ENCODE measurements at regions not wholly inside any gene's neighbourhood (a gene's known extent, or its start where the extent isn't known, plus 50 kb on each side); places are given as distances from the start of the nearest gene placed in this dataset.

DNA sequence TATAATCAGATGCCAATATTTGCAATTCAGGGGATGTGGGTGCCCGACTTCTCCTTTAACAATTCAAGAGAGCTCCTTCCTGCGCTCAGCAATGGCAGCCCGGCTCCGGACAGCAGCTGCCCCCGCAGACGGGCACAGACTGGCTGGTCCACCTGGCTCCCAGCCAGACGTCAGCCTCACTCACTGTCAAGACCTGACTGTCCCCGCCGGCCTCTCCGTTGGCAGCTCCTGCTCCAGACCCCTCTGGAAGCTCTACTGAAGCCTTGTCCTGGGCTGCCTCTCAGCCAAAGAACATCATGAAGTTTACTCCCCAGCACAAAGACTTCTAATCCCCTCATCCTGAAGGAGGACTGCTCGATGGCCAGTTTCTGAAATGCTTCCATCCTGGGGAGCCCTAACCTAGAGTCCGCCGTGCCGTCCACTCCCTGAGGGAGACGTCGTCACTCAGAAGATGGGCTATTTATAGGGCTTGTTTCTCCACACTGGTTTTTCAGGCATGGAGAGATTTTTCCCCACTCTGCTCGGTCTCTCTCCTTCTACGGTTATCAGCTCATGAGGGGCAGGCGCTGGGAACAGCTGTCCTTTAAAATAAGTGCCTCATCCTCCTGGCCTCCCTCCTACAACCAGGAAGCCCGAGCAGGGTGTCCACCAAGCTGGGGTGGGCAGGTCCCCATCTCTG is 126.2 kb downstream of the RFLNA start:
- no peak for TF ChIP-seq EZH2 (optimal IDR thresholded peaks at IDR 0.05; ENCODE audit: low read depth, low read length)
- TF ChIP-seq, protein P1, sequence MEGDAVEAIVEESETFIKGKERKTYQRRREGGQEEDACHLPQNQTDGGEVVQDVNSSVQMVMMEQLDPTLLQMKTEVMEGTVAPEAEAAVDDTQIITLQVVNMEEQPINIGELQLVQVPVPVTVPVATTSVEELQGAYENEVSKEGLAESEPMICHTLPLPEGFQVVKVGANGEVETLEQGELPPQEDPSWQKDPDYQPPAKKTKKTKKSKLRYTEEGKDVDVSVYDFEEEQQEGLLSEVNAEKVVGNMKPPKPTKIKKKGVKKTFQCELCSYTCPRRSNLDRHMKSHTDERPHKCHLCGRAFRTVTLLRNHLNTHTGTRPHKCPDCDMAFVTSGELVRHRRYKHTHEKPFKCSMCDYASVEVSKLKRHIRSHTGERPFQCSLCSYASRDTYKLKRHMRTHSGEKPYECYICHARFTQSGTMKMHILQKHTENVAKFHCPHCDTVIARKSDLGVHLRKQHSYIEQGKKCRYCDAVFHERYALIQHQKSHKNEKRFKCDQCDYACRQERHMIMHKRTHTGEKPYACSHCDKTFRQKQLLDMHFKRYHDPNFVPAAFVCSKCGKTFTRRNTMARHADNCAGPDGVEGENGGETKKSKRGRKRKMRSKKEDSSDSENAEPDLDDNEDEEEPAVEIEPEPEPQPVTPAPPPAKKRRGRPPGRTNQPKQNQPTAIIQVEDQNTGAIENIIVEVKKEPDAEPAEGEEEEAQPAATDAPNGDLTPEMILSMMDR (IDR thresholded peaks at IDR 0.05; ENCODE audit: low read length): no peak
